ENCODE measurements at regions not wholly inside any gene's neighbourhood (a gene's known extent, or its start where the extent isn't known, plus 50 kb on each side); places are given as distances from the start of the nearest gene placed in this dataset.

GRCh38 chr15:99454107-99454809 is 111.5 kb upstream of the MEF2A start:
- no peaks in the 10 kb centered on the region for H3F3A ChIP-seq (ENCODE audit: insufficient read depth, low read length)
- H3K9ac ChIP-seq (ENCODE audit: low read length) = no peak overlapping the region
- H3K27me3 ChIP-seq (replicated peaks; ENCODE audit: insufficient read depth, low read length) = no peaks in the 10 kb centered on the region
- no peaks in the 10 kb centered on the region for H4K20me1 ChIP-seq (ENCODE audit: insufficient read depth, low read length)
- H3K4me3 ChIP-seq (ENCODE audit: low read length) = no peak overlapping the region
- TF ChIP-seq EZH2phosphoT487 (IDR thresholded peaks at IDR 0.05; ENCODE audit: low read length) (no peak), CTCF (IDR thresholded peaks at IDR 0.05; ENCODE audit: low read length) (no peak), EZH2 (optimal IDR thresholded peaks at IDR 0.05; ENCODE audit: low read depth, low read length) (no peak)
- H3K36me3 ChIP-seq (replicated peaks; ENCODE audit: insufficient read depth, low read length) = no peaks in the 10 kb centered on the region
- H3K4me1 ChIP-seq (ENCODE audit: low read length) = no peaks in the 10 kb centered on the region; the same call in 1 of the 2 replicates
- no peak overlapping the region for H2AFZ ChIP-seq (ENCODE audit: low read length)
- no peaks in the 10 kb centered on the region for H3K9me2 ChIP-seq (replicated peaks; ENCODE audit: insufficient read depth, low read length)
- no peaks in the 10 kb centered on the region for H3K79me2 ChIP-seq (ENCODE audit: low read length)
- H3K9me3 ChIP-seq (replicated peaks; ENCODE audit: insufficient read depth, low read length) = no peaks in the 10 kb centered on the region
- no peak for DNase-seq
- no peak overlapping the region for H3K4me2 ChIP-seq (ENCODE audit: low read depth, low read length)
- no peak overlapping the region for H3K27ac ChIP-seq (ENCODE audit: low read length)

- H3F3A ChIP-seq (ENCODE audit: insufficient read depth, low read length) = no peaks in the 10 kb centered on the region
- H3K4me3 ChIP-seq (ENCODE audit: low read length) = no peak overlapping the region
- H3K4me1 ChIP-seq (ENCODE audit: low read length) = no peaks in the 10 kb centered on the region; the same call in 1 of the 2 replicates
- no peaks in the 10 kb centered on the region for H3K9me3 ChIP-seq (replicated peaks; ENCODE audit: insufficient read depth, low read length)
- H3K9me2 ChIP-seq (replicated peaks; ENCODE audit: insufficient read depth, low read length) = no peaks in the 10 kb centered on the region
- no peak overlapping the region for H3K4me2 ChIP-seq (ENCODE audit: low read depth, low read length)
- no peak for DNase-seq
- H2AFZ ChIP-seq (ENCODE audit: low read length) = no peak overlapping the region
- no peaks in the 10 kb centered on the region for H3K27me3 ChIP-seq (replicated peaks; ENCODE audit: insufficient read depth, low read length)
- H3K27ac ChIP-seq (ENCODE audit: low read length) = no peak overlapping the region
- H3K79me2 ChIP-seq (ENCODE audit: low read length) = no peaks in the 10 kb centered on the region
- TF ChIP-seq CTCF (IDR thresholded peaks at IDR 0.05; ENCODE audit: low read length) (no peak), EZH2 (optimal IDR thresholded peaks at IDR 0.05; ENCODE audit: low read depth, low read length) (no peak), EZH2phosphoT487 (IDR thresholded peaks at IDR 0.05; ENCODE audit: low read length) (no peak)
- no peaks in the 10 kb centered on the region for H3K36me3 ChIP-seq (replicated peaks; ENCODE audit: insufficient read depth, low read length)
- no peak overlapping the region for H3K9ac ChIP-seq (ENCODE audit: low read length)
- H4K20me1 ChIP-seq (ENCODE audit: insufficient read depth, low read length) = no peaks in the 10 kb centered on the region
Observed at GRCh38 chr15:99454941-99455788, 110.6 kb upstream of the MEF2A start.

- no peak for TF ChIP-seq EZH2 (optimal IDR thresholded peaks at IDR 0.05; ENCODE audit: low read depth, low read length)
- no peak for TF ChIP-seq CTCF (IDR thresholded peaks at IDR 0.05; ENCODE audit: low read length)
- TF ChIP-seq EZH2phosphoT487 (IDR thresholded peaks at IDR 0.05; ENCODE audit: low read length) = no peak
Observed at GRCh38 chr15:99455789-99456160, 110.0 kb upstream of the MEF2A start.

More at GRCh38 chr15:99455789-99456160, 110.0 kb upstream of the MEF2A start:
- Histone ChIP-seq H3K79me2 (ENCODE audit: low read length) (no peaks in the 10 kb centered on the region), H3K9me2 (replicated peaks; ENCODE audit: insufficient read depth, low read length) (no peaks in the 10 kb centered on the region), H2AFZ (ENCODE audit: low read length) (no peak overlapping the region), H3K27me3 (replicated peaks; ENCODE audit: insufficient read depth, low read length) (no peaks in the 10 kb centered on the region), H4K20me1 (ENCODE audit: insufficient read depth, low read length) (no peaks in the 10 kb centered on the region), H3K4me2 (ENCODE audit: low read depth, low read length) (no peak overlapping the region), H3K36me3 (replicated peaks; ENCODE audit: insufficient read depth, low read length) (no peaks in the 10 kb centered on the region), H3K4me1 (ENCODE audit: low read length) (no peaks in the 10 kb centered on the region; the same call in 1 of the 2 replicates), H3F3A (ENCODE audit: insufficient read depth, low read length) (no peaks in the 10 kb centered on the region), H3K9ac (ENCODE audit: low read length) (no peak overlapping the region), H3K9me3 (replicated peaks; ENCODE audit: insufficient read depth, low read length) (no peaks in the 10 kb centered on the region), H3K4me3 (ENCODE audit: low read length) (no peak overlapping the region), H3K27ac (ENCODE audit: low read length) (no peak overlapping the region)
- DNase-seq = no peak

Measured in MM.1S (cell line).